IMR-90 (cell line): ENCODE measurements at regions not wholly inside any gene's neighbourhood (a gene's known extent, or its start where the extent isn't known, plus 50 kb on each side); places are given as distances from the start of the nearest gene placed in this dataset.
A peak's percentile ranks its signal among the peaks of the same experiment; 100 is the strongest.

Experiments
- ATAC-seq: fragments of 200-7000 bp; cut with Tn5 transposase; 2 replicates; pipeline ENCODE4 v1.9.1; 2020; ENCODE audit warnings: low read depth, mild to moderate bottlenecking, moderate library complexity
- BruUV-seq: library from RNA; stranded (reverse); fragments of 400-500 nt; replicated peaks from 2 replicates; lab custom pipeline; 2021; lab: Mats Ljungman, UMichigan
- CTCF ChIA-PET: fragments of 300-600 bp; formaldehyde crosslinking; extraction: SDS; loops from one replicate; lab custom pipeline; 2021; ENCODE audit warnings: antibody characterized with exemption; lab: Yijun Ruan, JAX
- POLR2A ChIA-PET: fragments of 300-600 bp; sonication (Branson Sonifier 250); formaldehyde crosslinking; loops from one replicate; lab custom pipeline; 2022; ENCODE audit warnings: antibody characterized with exemption; ENCODE audit not compliant: unreplicated experiment; lab: Charles Lee
- DNase-seq: peaks from one replicate; pipeline ENCODE4 v3.0.0; 2013
- H2AFZ ChIP-seq: replicated peaks from 2 replicates; pipeline ENCODE3; 2013; ENCODE audit warnings: low read length, mild to moderate bottlenecking; ENCODE audit not compliant: poor library complexity
- H2AK5ac ChIP-seq: 2 replicates; pipeline ENCODE4 v1.6.1; 2013; ENCODE audit warnings: low read depth, low read length, inconsistent platforms
- H2AK9ac ChIP-seq: replicated peaks from 2 replicates; pipeline ENCODE3; 2013; ENCODE audit warnings: mild to moderate bottlenecking, low read depth, low read length, moderate library complexity; ENCODE audit not compliant: poor library complexity
- H2BK120ac ChIP-seq: 2 replicates; pipeline ENCODE4 v1.6.1; 2013; ENCODE audit warnings: low read depth, low read length, inconsistent platforms
- H2BK15ac ChIP-seq: 3 replicates; pipeline ENCODE4 v1.6.1; 2013; ENCODE audit warnings: low read depth, low read length, inconsistent platforms
- H2BK20ac ChIP-seq: 2 replicates; pipeline ENCODE4 v1.6.1; 2013; ENCODE audit warnings: low read depth, mild to moderate bottlenecking, inconsistent platforms, low read length, moderate library complexity
- H2BK5ac ChIP-seq: 2 replicates; pipeline ENCODE4 v1.6.1; 2013; ENCODE audit warnings: mild to moderate bottlenecking, low read depth, low read length, inconsistent platforms; ENCODE audit not compliant: poor library complexity, severe bottlenecking
- H3K14ac ChIP-seq: replicated peaks from 2 replicates; pipeline ENCODE4 v1.6.1; 2013; ENCODE audit warnings: low read depth, low read length, inconsistent platforms
- H3K18ac ChIP-seq: 2 replicates; pipeline ENCODE4 v1.6.1; 2013; ENCODE audit warnings: low read depth, low read length, control low read depth
- H3K23ac ChIP-seq: 2 replicates; pipeline ENCODE4 v1.6.1; 2013; ENCODE audit warnings: low read depth, low read length, inconsistent platforms
- H3K27ac ChIP-seq: 2 replicates; pipeline ENCODE4 v1.5.1; 2013; ENCODE audit warnings: mild to moderate bottlenecking, control low read depth, low read length; ENCODE audit not compliant: insufficient read depth
- H3K27me3 ChIP-seq: 2 replicates; pipeline ENCODE4 v1.6.1; 2013; ENCODE audit warnings: low read length; ENCODE audit not compliant: control insufficient read depth, insufficient read depth
- H3K36me3 ChIP-seq: 2 replicates; pipeline ENCODE4 v1.6.1; 2013; ENCODE audit warnings: low read length, mixed read lengths; ENCODE audit not compliant: control insufficient read depth, insufficient read depth
- H3K4ac ChIP-seq: 2 replicates; pipeline ENCODE4 v1.6.1; 2013; ENCODE audit warnings: low read depth, low read length, inconsistent platforms
- H3K4me1 ChIP-seq: 2 replicates; pipeline ENCODE4 v1.6.1; 2013; ENCODE audit warnings: low read length, mixed read lengths; ENCODE audit not compliant: control insufficient read depth, insufficient read depth
- H3K4me2 ChIP-seq: 2 replicates; pipeline ENCODE4 v1.6.1; 2013; ENCODE audit warnings: low read depth, mild to moderate bottlenecking, control low read depth, low read length, moderate library complexity
- H3K4me3 ChIP-seq: 2 replicates; pipeline ENCODE4 v1.5.1; 2013; ENCODE audit warnings: low read depth, mild to moderate bottlenecking, control low read depth, low read length, moderate library complexity; ENCODE audit not compliant: insufficient read depth
- H3K56ac ChIP-seq: 2 replicates; pipeline ENCODE4 v1.6.1; 2013; ENCODE audit warnings: low read length, inconsistent platforms; ENCODE audit not compliant: insufficient read depth; ENCODE audit errors: extremely low read depth
- H3K79me1 ChIP-seq, 2 experiments: 2 replicates each; pipeline ENCODE4 v1.6.1; 2013; ENCODE audit warnings: low read length in 2 of 2, inconsistent platforms in 1 of 2, low read depth in 1 of 2
- H3K9ac ChIP-seq: 2 replicates; pipeline ENCODE4 v1.6.1; 2013; ENCODE audit warnings: low read depth, low read length, control low read depth
- H3K9me1 ChIP-seq: 2 replicates; pipeline ENCODE4 v1.6.1; 2013; ENCODE audit warnings: low read length, inconsistent platforms; ENCODE audit not compliant: insufficient read depth
- H3K9me3 ChIP-seq: 2 replicates; pipeline ENCODE4 v1.6.1; 2013; ENCODE audit warnings: low read length; ENCODE audit not compliant: control insufficient read depth, insufficient read depth
- H4K20me1 ChIP-seq: 2 replicates; pipeline ENCODE4 v1.6.1; 2013; ENCODE audit warnings: low read length, inconsistent platforms; ENCODE audit not compliant: insufficient read depth
- H4K5ac ChIP-seq: 2 replicates; pipeline ENCODE4 v1.6.1; 2013; ENCODE audit warnings: mild to moderate bottlenecking, low read depth, low read length, control low read depth
- H4K8ac ChIP-seq, 2 experiments: 2 replicates each; pipeline ENCODE4 v1.6.1; 2013; ENCODE audit warnings: low read depth in 2 of 2, low read length in 2 of 2, control low read depth in 1 of 2, inconsistent platforms in 1 of 2
- H4K91ac ChIP-seq: 2 replicates; pipeline ENCODE4 v1.6.1; 2013; ENCODE audit warnings: low read depth, low read length, inconsistent platforms; ENCODE audit not compliant: insufficient read depth
- BHLHE40 ChIP-seq: fragments of 150-350 bp; IDR thresholded peaks from 2 replicates; pipeline ENCODE4 v1.6.1; 2016; ENCODE audit warnings: mild to moderate bottlenecking, low read depth, low read length
- SMC3 ChIP-seq: fragments of 150-350 bp; IDR thresholded peaks from 2 replicates; pipeline ENCODE4 v1.6.1; 2016; ENCODE audit warnings: low read depth, mild to moderate bottlenecking, antibody characterized with exemption, low read length, moderate library complexity
- WGBS, 2 experiments: methylation state at CpG; one replicate each; pipeline versions ENCODE4 v1.1.5 to v1.1.7; 2013; ENCODE audit warnings: missing lambda C conversion rate in 2 of 2; ENCODE audit not compliant: insufficient read length in 1 of 2; ENCODE audit errors: extremely low coverage in 2 of 2; 5-methylcytosine and 5-hydroxymethylcytosine counted together
- dilution Hi-C: fragments of 300-500 bp; cut with HindIII; formaldehyde crosslinking; loops from one replicate; pipeline ENCODE4 v1.14.3; 2018; ENCODE audit warnings: low sequenced_read_pairs; ENCODE audit not compliant: unreplicated experiment
- in situ Hi-C: fragments of 300-500 bp; cut with MboI; formaldehyde crosslinking; loops from 3 replicates; pipeline ENCODE4 v1.14.3; 2019; ENCODE audit warnings: low sequenced_read_pairs, inconsistent platforms, mixed read lengths
- intact Hi-C: fragments of 100-400 bp; cut with micrococcal nuclease; formaldehyde crosslinking; loops from 2 replicates; pipeline ENCODE4 v1.10.0; 2022
- TF ChIP-seq, protein P1 (sequence below): fragments of 150-350 bp; IDR thresholded peaks from 2 replicates; pipeline ENCODE4 v1.6.1; 2017; ENCODE audit warnings: mild to moderate bottlenecking, antibody characterized with exemption, low read length, low read depth

DNA sequence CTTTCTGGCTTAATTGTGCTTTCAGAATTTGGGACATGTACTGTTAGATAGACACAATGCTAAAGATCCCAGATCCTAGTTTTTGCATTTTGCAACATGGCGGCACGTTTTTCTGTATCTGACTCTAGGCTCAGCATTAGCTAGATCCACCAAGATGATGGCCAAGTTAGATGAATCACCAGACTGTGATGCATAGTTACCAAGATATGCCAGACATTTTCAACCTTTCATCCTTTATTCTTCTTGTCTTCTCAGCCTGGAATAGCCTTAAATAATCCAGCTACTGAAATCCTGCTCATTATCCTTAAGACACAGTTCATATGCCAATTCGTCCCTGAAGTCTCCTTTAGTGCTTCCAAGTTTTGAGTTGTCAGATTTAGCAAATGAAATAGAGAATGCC is 144.9 kb upstream of the CRY1 start:
- Histone ChIP-seq H2AFZ (no peak overlapping the region), H4K20me1 (no peaks in the 10 kb centered on the region), H3K9me1 (no peaks in the 10 kb centered on the region), H3K27ac (no peak overlapping the region), H4K8ac (no peak overlapping the region), H4K91ac (no peak overlapping the region), H2BK15ac (no peak overlapping the region), H3K27me3 (no peaks in the 10 kb centered on the region; the same call in 1 of the 2 replicates), H3K14ac (no peak overlapping the region), H3K4me3 (no peak overlapping the region), H2AK5ac (no peak overlapping the region), H3K56ac (no peak overlapping the region), H3K36me3 (no peaks in the 10 kb centered on the region), H3K79me1 (no peaks in the 10 kb centered on the region), H3K4ac (no peak overlapping the region), H3K9ac (no peak overlapping the region), H3K4me1 (no peaks in the 10 kb centered on the region; the same call in 1 of the 2 replicates), H3K23ac (no peak overlapping the region), H3K9me3 (no peaks in the 10 kb centered on the region), H4K5ac (no peak overlapping the region), H2AK9ac (no peak overlapping the region), H2BK5ac (no peak overlapping the region), H3K4me2 (no peak overlapping the region), H3K18ac (no peak overlapping the region), H2BK20ac (no peak overlapping the region), H2BK120ac (no peak overlapping the region)
- ATAC-seq (no peak), DNase-seq (peak; percentile 48)
- no TSS peak for BruUV-seq
- dilution Hi-C loops (no loop called here), in situ Hi-C loops (no loop called here), intact Hi-C loops (no loop called here)
- WGBS, 2 experiments: 75% methylated on average over 2 of the region's 3 CpGs; no CpG with 5 or more reads in 1 of the 2 experiments
- ChIA-PET CTCF (no interaction called here), POLR2A (no interaction called here)
- TF ChIP-seq SMC3 (no peak), BHLHE40 (no peak)
- TF ChIP-seq, protein P1, sequence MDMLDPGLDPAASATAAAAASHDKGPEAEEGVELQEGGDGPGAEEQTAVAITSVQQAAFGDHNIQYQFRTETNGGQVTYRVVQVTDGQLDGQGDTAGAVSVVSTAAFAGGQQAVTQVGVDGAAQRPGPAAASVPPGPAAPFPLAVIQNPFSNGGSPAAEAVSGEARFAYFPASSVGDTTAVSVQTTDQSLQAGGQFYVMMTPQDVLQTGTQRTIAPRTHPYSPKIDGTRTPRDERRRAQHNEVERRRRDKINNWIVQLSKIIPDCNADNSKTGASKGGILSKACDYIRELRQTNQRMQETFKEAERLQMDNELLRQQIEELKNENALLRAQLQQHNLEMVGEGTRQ: no peak
